Brain microvascular endothelial cell (primary cell): ENCODE measurements at regions not wholly inside any gene's neighbourhood (a gene's known extent, or its start where the extent isn't known, plus 50 kb on each side); places are given as distances from the start of the nearest gene placed in this dataset.

ENCODE experiments used
- DNase-seq: peaks from one replicate; pipeline ENCODE4 v3.0.0-alpha.2; 2020
- H3K27ac ChIP-seq: fragments of 250-450 bp; sonication (Bioruptor Pico); 2 replicates; pipeline ENCODE4 v1.5.1; 2020; ENCODE audit warnings: mild to moderate bottlenecking, moderate library complexity
- H3K27me3 ChIP-seq: fragments of 250-450 bp; sonication (Bioruptor Pico); replicated peaks from 2 replicates; pipeline ENCODE4 v1.5.1; 2020; ENCODE audit warnings: mild to moderate bottlenecking
- H3K36me3 ChIP-seq: fragments of 250-450 bp; sonication (Bioruptor Pico); replicated peaks from 2 replicates; pipeline ENCODE4 v1.5.1; 2020; ENCODE audit warnings: mild to moderate bottlenecking
- H3K4me3 ChIP-seq: 2 replicates; pipeline ENCODE4 v1.5.1; 2011; ENCODE audit warnings: low read depth, mild to moderate bottlenecking, control low read depth, low read length, moderate library complexity
- in situ Hi-C: cut with HindIII; loops from 2 replicates; pipeline ENCODE4 v1.10.0; 2017; ENCODE audit warnings: low sequenced_read_pairs, low pct_ligation_motif_present
- TF ChIP-seq, protein P1 (sequence below): IDR thresholded peaks from 2 replicates; pipeline ENCODE4 v1.5.1; 2011; ENCODE audit warnings: low read depth, mild to moderate bottlenecking, moderate library complexity, low read length, control low read depth, inconsistent platforms; ENCODE audit errors: missing control alignments

DNA sequence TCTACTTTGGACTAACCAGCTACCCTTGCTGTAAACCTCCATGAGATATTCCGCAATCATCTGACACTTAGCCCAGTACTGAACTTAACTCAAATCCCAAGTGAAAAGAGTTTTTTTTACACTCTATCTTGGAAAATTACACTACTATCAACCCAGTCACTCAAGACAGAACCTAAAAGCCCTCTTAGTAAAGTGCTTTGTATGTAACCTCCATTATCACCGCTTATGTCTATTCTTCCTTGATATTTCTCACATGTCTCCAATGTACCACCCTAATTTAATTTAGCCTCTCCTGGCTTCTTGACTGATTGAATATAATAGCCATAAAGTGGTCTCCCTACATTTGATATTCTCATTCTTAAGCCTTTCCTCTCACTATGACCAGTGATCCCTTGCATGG, 168.8 kb upstream of the SYT1 start:
- no peaks in the 10 kb centered on the region for H3K36me3 ChIP-seq
- H3K27me3 ChIP-seq: no peaks in the 10 kb centered on the region
- no peak for DNase-seq
- in situ Hi-C loops: no loop called here
- H3K4me3 ChIP-seq: no peak overlapping the region
- TF ChIP-seq, protein P1, sequence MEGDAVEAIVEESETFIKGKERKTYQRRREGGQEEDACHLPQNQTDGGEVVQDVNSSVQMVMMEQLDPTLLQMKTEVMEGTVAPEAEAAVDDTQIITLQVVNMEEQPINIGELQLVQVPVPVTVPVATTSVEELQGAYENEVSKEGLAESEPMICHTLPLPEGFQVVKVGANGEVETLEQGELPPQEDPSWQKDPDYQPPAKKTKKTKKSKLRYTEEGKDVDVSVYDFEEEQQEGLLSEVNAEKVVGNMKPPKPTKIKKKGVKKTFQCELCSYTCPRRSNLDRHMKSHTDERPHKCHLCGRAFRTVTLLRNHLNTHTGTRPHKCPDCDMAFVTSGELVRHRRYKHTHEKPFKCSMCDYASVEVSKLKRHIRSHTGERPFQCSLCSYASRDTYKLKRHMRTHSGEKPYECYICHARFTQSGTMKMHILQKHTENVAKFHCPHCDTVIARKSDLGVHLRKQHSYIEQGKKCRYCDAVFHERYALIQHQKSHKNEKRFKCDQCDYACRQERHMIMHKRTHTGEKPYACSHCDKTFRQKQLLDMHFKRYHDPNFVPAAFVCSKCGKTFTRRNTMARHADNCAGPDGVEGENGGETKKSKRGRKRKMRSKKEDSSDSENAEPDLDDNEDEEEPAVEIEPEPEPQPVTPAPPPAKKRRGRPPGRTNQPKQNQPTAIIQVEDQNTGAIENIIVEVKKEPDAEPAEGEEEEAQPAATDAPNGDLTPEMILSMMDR: no peak
- H3K27ac ChIP-seq: no peak overlapping the region

DNA sequence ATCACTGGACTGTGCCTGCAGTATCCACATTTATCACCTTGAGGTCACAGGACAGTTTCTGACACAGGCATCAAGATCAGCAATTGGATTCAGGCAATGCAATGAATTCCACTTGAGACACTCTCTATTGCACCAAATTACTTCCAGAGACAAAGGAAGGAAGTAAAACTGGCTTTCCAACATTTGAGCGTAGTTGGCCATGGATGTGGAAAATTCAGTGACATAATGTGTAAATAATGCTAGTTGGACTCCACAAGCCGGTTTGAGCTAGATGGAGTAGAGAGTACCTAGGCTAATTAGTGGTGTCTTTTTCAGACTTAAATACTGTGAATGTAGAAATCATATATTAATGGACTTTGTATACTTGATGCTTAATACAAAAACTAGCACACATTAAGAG, 168.3 kb upstream of the SYT1 start:
- Histone ChIP-seq H3K36me3 (no peaks in the 10 kb centered on the region), H3K27me3 (no peaks in the 10 kb centered on the region), H3K4me3 (no peak overlapping the region), H3K27ac (no peak overlapping the region)
- no peak for DNase-seq
- TF ChIP-seq, protein P1: no peak
- in situ Hi-C loops: no loop called here

DNA sequence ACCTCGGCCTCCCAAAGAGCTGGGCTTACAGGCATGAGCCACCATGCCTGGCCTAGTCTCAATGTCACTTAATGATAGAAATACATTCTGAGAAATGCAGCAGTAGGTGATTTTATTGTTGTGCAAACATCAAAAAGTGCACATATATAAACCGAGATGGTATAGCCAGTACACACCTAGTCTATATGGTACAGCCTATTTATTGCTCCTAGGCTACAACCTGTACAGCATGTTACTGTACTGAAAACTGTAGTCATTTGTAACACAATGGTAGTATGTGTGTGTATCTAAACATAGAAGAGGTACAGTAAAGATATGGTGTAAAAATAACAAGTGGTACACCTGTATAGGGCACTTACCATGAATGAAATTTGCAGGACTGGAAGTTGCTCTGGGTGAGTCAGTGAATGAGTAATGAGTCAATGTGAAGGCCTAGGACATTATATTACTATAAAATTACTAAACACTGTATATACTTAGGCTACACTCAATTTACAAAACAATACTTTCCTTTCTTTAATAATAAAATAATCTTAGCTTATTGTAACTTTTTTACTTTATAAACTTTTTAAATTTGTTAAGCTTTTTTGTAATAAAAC, 166.7 kb upstream of the SYT1 start:
- TF ChIP-seq, protein P1: no peak
- H3K27ac ChIP-seq: no peak overlapping the region
- in situ Hi-C loops: no loop called here
- H3K4me3 ChIP-seq: no peak overlapping the region
- no peaks in the 10 kb centered on the region for H3K27me3 ChIP-seq
- no peaks in the 10 kb centered on the region for H3K36me3 ChIP-seq
- peak; percentile 32 for DNase-seq

DNA sequence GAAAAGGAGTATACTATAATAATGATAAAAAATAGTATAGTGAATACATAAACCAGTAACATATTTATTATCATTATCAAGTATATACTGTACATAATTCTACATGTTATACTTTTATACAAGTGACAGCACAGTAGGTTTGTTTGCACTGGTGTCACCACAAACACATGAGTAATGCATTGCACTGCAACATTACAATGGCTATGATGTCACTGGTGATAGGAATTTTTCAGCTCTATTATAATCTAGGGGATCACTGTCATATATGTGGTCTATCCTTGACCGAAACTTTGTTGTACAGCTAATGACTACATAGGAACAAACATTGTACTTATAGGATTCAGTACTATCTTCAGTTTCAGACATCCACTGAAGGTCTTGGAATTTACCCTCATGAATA, 165.8 kb upstream of the SYT1 start:
- Histone ChIP-seq H3K36me3 (no peaks in the 10 kb centered on the region), H3K27me3 (no peaks in the 10 kb centered on the region), H3K4me3 (no peak overlapping the region), H3K27ac (peak overlapping the region; percentile 44)
- TF ChIP-seq, protein P1: no peak
- peak; percentile 59 for DNase-seq
- in situ Hi-C loops: no loop called here

DNA sequence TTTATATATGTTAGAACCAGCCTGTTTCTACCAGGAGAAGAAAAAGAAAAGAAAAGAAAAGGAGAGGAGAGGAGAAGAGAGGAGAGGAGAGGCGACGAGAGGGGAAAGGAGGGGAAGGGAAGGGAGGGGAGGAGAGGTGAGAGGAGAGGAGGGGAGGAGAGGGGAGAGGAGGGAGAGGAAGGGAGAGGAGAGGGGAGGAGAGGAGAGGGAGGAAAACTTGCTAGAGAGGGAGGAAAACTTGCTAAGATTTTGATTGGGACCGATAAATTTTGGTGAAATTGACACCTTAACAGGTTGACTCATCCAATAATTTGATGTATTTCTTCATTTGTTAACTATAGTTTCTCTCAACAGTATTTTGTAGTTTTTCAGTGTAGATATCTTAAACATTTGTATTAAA, 164.0 kb upstream of the SYT1 start:
- in situ Hi-C loops: no loop called here
- H3K27ac ChIP-seq: no peak overlapping the region
- DNase-seq: no peak
- no peak overlapping the region for H3K4me3 ChIP-seq
- TF ChIP-seq, protein P1: no peak
- H3K36me3 ChIP-seq: no peaks in the 10 kb centered on the region
- H3K27me3 ChIP-seq: no peaks in the 10 kb centered on the region
